ENCODE measurements at regions not wholly inside any gene's neighbourhood (a gene's known extent, or its start where the extent isn't known, plus 50 kb on each side); places are given as distances from the start of the nearest gene placed in this dataset.

DNA sequence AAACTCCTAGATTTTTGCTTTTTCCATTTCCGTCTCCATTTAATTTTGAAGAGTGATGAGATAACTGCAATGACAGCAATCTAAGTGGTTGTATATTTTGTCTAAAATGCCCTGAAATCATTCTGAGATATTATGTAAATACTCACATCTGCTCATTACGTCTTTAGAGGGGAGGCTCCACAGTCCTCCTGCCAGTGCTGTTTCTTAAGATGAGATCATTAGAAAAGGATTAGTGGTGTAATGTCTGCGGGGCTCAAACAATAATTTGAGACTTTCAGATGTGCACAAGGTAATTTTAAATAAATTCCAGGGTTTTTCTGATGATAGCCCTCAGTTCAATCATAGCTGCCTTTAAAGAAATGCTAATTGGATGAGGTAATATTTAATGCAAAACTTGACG is 437.9 kb downstream of the FOXO1 start:
- Histone ChIP-seq H3K4me1 (ENCODE audit: control insufficient read depth, extremely low read depth, insufficient read depth, low read length) (no peaks in the 10 kb centered on the region), H2AFZ (ENCODE audit: low read length) (no peak overlapping the region), H3K36me3 (ENCODE audit: control insufficient read depth, insufficient read depth, low read length) (no peaks in the 10 kb centered on the region), H3K9ac (ENCODE audit: insufficient read depth, low read length) (no peak overlapping the region), H3K9me3 (ENCODE audit: control insufficient read depth, insufficient read depth, low read depth, low read length) (no peaks in the 10 kb centered on the region), H3K27ac (ENCODE audit: insufficient read depth, low read length) (no peak overlapping the region), H3K4me2 (ENCODE audit: extremely low read depth, insufficient read depth, low read length) (no peak overlapping the region), H3K27me3 (ENCODE audit: control insufficient read depth, insufficient read depth, low read length) (no peaks in the 10 kb centered on the region), H3K4me3 (replicated peaks in 1 of 4; ENCODE audit: control extremely low read depth in 1 of 4, insufficient read depth in 1 of 4, low read depth in 3 of 4, low read length in 4 of 4) (no peak overlapping the region), H4K20me1 (ENCODE audit: control insufficient read depth, extremely low read depth, insufficient read depth, low read length) (no peaks in the 10 kb centered on the region), H3K79me2 (ENCODE audit: control insufficient read depth, insufficient read depth, low read length) (no peaks in the 10 kb centered on the region)
- peak in 1 of 2 donors; percentile 83 for DNase-seq (ENCODE audit: low read depth in 2 of 2)
- TF ChIP-seq, protein P1, sequence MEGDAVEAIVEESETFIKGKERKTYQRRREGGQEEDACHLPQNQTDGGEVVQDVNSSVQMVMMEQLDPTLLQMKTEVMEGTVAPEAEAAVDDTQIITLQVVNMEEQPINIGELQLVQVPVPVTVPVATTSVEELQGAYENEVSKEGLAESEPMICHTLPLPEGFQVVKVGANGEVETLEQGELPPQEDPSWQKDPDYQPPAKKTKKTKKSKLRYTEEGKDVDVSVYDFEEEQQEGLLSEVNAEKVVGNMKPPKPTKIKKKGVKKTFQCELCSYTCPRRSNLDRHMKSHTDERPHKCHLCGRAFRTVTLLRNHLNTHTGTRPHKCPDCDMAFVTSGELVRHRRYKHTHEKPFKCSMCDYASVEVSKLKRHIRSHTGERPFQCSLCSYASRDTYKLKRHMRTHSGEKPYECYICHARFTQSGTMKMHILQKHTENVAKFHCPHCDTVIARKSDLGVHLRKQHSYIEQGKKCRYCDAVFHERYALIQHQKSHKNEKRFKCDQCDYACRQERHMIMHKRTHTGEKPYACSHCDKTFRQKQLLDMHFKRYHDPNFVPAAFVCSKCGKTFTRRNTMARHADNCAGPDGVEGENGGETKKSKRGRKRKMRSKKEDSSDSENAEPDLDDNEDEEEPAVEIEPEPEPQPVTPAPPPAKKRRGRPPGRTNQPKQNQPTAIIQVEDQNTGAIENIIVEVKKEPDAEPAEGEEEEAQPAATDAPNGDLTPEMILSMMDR (conservative IDR thresholded peaks at IDR 0.05 in 1 of 2, IDR thresholded peaks at IDR 0.05 in 1 of 2; ENCODE audit: low read depth in 1 of 2, low read length in 2 of 2): no peak
- no peak for TF ChIP-seq EZH2 (IDR thresholded peaks at IDR 0.05; ENCODE audit: low read length, missing control alignments)

DNA sequence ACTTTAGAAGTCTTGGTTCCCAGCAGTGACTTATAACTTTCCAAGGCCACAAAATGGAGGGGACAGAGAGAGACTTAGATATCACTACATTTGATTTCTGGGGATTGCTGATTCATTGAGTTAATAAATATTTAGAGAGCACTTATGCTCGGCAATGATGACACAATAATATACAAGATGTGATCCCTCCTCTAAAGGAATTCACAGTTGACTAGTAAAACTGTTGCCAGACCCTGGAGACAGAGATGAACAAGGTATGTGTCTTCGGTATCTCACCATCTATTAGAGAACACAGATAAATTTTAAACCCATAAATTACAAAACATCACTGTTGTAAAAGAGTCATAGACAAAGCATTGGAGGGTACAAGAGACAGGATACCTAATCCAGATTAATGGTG is 437.5 kb downstream of the FOXO1 start:
- Histone ChIP-seq H3K9me3 (ENCODE audit: control insufficient read depth, insufficient read depth, low read depth, low read length) (no peaks in the 10 kb centered on the region), H3K27ac (ENCODE audit: insufficient read depth, low read length) (no peak overlapping the region), H3K4me2 (ENCODE audit: extremely low read depth, insufficient read depth, low read length) (no peak overlapping the region), H3K27me3 (ENCODE audit: control insufficient read depth, insufficient read depth, low read length) (no peaks in the 10 kb centered on the region), H3K9ac (ENCODE audit: insufficient read depth, low read length) (no peak overlapping the region), H3K4me3 (replicated peaks in 1 of 4; ENCODE audit: control extremely low read depth in 1 of 4, insufficient read depth in 1 of 4, low read depth in 3 of 4, low read length in 4 of 4) (no peak overlapping the region), H2AFZ (ENCODE audit: low read length) (no peak overlapping the region), H3K79me2 (ENCODE audit: control insufficient read depth, insufficient read depth, low read length) (no peaks in the 10 kb centered on the region), H3K4me1 (ENCODE audit: control insufficient read depth, extremely low read depth, insufficient read depth, low read length) (no peaks in the 10 kb centered on the region), H3K36me3 (ENCODE audit: control insufficient read depth, insufficient read depth, low read length) (no peaks in the 10 kb centered on the region), H4K20me1 (ENCODE audit: control insufficient read depth, extremely low read depth, insufficient read depth, low read length) (no peaks in the 10 kb centered on the region)
- DNase-seq (ENCODE audit: low read depth in 2 of 2): peak in 1 of 2 donors; percentile 27
- TF ChIP-seq, protein P1 (conservative IDR thresholded peaks at IDR 0.05 in 1 of 2, IDR thresholded peaks at IDR 0.05 in 1 of 2; ENCODE audit: low read depth in 1 of 2, low read length in 2 of 2): no peak
- no peak for TF ChIP-seq EZH2 (IDR thresholded peaks at IDR 0.05; ENCODE audit: low read length, missing control alignments)

DNA sequence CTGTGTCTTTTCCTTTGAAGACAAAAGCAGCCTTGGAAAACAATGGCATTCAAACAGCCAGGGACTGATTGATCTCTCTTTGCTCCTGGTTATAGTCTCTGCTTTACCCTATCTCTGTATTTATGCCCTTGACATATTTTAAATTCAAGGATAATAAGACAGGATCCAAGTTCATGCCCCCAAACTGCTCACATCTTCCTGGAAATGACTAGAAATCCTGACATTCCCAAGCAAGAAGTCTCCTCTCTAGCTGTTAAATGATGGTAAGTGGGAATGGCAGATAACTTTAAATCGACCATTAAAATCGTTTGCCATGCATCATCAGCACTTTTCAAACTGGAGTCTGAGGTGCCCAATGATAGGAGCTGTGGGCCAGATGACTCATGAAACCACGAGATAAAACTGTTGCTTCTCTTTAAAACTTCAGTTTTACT is 435.6 kb downstream of the FOXO1 start:
- H3K27me3 ChIP-seq (ENCODE audit: control insufficient read depth, insufficient read depth, low read length): no peaks in the 10 kb centered on the region
- H3K79me2 ChIP-seq (ENCODE audit: control insufficient read depth, insufficient read depth, low read length): no peaks in the 10 kb centered on the region
- no peaks in the 10 kb centered on the region for H3K9me3 ChIP-seq (ENCODE audit: control insufficient read depth, insufficient read depth, low read depth, low read length)
- no peak overlapping the region for H3K27ac ChIP-seq (ENCODE audit: insufficient read depth, low read length)
- no peak overlapping the region for H3K9ac ChIP-seq (ENCODE audit: insufficient read depth, low read length)
- peaks cover 3% of the 10 kb centered on the region for H3K4me1 ChIP-seq (ENCODE audit: control insufficient read depth, extremely low read depth, insufficient read depth, low read length)
- H2AFZ ChIP-seq (ENCODE audit: low read length): no peak overlapping the region
- no peaks in the 10 kb centered on the region for H4K20me1 ChIP-seq (ENCODE audit: control insufficient read depth, extremely low read depth, insufficient read depth, low read length)
- H3K36me3 ChIP-seq (ENCODE audit: control insufficient read depth, insufficient read depth, low read length): no peaks in the 10 kb centered on the region
- peak; percentile 72 to 75 for DNase-seq (ENCODE audit: low read depth in 2 of 2)
- TF ChIP-seq EZH2 (IDR thresholded peaks at IDR 0.05; ENCODE audit: low read length, missing control alignments): no peak
- no peak overlapping the region for H3K4me3 ChIP-seq (replicated peaks in 1 of 4; ENCODE audit: control extremely low read depth in 1 of 4, insufficient read depth in 1 of 4, low read depth in 3 of 4, low read length in 4 of 4)
- H3K4me2 ChIP-seq (ENCODE audit: extremely low read depth, insufficient read depth, low read length): no peak overlapping the region

All from fibroblast of lung (primary cell).